CD14-positive monocyte (primary cell): ENCODE measurements at regions not wholly inside any gene's neighbourhood (a gene's known extent, or its start where the extent isn't known, plus 50 kb on each side); places are given as distances from the start of the nearest gene placed in this dataset.

Experiments used
- DNase-seq, 3 donors: peaks; one replicate each; pipeline ENCODE4 v3.0.0-alpha.2; 2011 to 2022
- H2AFZ ChIP-seq: 2 replicates; pipeline ENCODE4 v1.6.0; 2012; ENCODE audit warnings: mild to moderate bottlenecking, low read depth, low read length, inconsistent platforms; ENCODE audit not compliant: insufficient read depth, poor library complexity, severe bottlenecking
- H3K27ac ChIP-seq, 2 donors: 1 replicate in 1 of 2; 2 replicates in 1 of 2; pipeline ENCODE4 v1.5.1; 2012 to 2013; ENCODE audit warnings: low read length in 2 of 2, control low read depth in 1 of 2, inconsistent platforms in 1 of 2, low read depth in 1 of 2, mild to moderate bottlenecking in 1 of 2
- H3K27me3 ChIP-seq, 2 donors: one replicate each; pipeline versions ENCODE4 v1.6.0 to v1.6.1; 2011 to 2013; ENCODE audit warnings: low read length in 2 of 2; ENCODE audit not compliant: control insufficient read depth in 2 of 2, insufficient read depth in 2 of 2
- H3K36me3 ChIP-seq, 2 donors: replicated peaks in 1 of 2; 1 replicate in 1 of 2; 2 replicates in 1 of 2; pipeline versions ENCODE4 v1.5.1 to v1.6.1; 2012 to 2013; ENCODE audit warnings: low read length in 2 of 2, control low read depth in 1 of 2, inconsistent platforms in 1 of 2, mild to moderate bottlenecking in 1 of 2; ENCODE audit not compliant: insufficient read depth in 2 of 2, control insufficient read depth in 1 of 2
- H3K4me1 ChIP-seq, 2 donors: 1 replicate in 1 of 2; 2 replicates in 1 of 2; pipeline versions ENCODE4 v1.5.1 to v1.6.1; 2012 to 2013; ENCODE audit warnings: low read length in 2 of 2, control low read depth in 1 of 2, inconsistent platforms in 1 of 2, mild to moderate bottlenecking in 1 of 2, moderate library complexity in 1 of 2; ENCODE audit not compliant: insufficient read depth in 2 of 2, control insufficient read depth in 1 of 2
- H3K4me2 ChIP-seq: replicated peaks from 2 replicates; pipeline ENCODE3; 2012; ENCODE audit warnings: low read length, moderate library complexity, mild to moderate bottlenecking; ENCODE audit not compliant: poor library complexity, severe bottlenecking; ENCODE audit errors: extremely low read depth
- H3K4me3 ChIP-seq, 3 experiments: fragments of 200-600 bp in 1 of 3; sonication (generic) in 1 of 3; replicated peaks in 1 of 3; 1 replicate in 2 of 3; 2 replicates in 1 of 3; pipeline ENCODE4 v1.5.1; 2011 to 2013; ENCODE audit warnings: low read length in 3 of 3, mild to moderate bottlenecking in 3 of 3, control low read depth in 2 of 3, low read depth in 2 of 3, inconsistent platforms in 1 of 3, moderate library complexity in 1 of 3
- H3K79me2 ChIP-seq: 2 replicates; pipeline ENCODE4 v1.6.0; 2012; ENCODE audit warnings: mild to moderate bottlenecking, control low read depth, inconsistent platforms, low read length, moderate library complexity; ENCODE audit not compliant: insufficient read depth
- H3K9ac ChIP-seq: 2 replicates; pipeline ENCODE4 v1.6.0; 2017; ENCODE audit warnings: low read length, mild to moderate bottlenecking; ENCODE audit not compliant: insufficient read depth, poor library complexity, severe bottlenecking
- H3K9me3 ChIP-seq, 2 donors: replicated peaks in 1 of 2; 1 replicate in 1 of 2; 2 replicates in 1 of 2; pipeline versions ENCODE4 v1.5.1 to v1.6.1; 2012 to 2013; ENCODE audit warnings: low read length in 2 of 2, control low read depth in 1 of 2; ENCODE audit not compliant: control insufficient read depth in 1 of 2, insufficient read depth in 1 of 2
- H4K20me1 ChIP-seq: 2 replicates; pipeline ENCODE4 v1.6.0; 2012; ENCODE audit warnings: mild to moderate bottlenecking, low read length, control low read depth, moderate library complexity; ENCODE audit not compliant: insufficient read depth
- H3K27ac Mint-ChIP-seq, 7 donors: one replicate each; pipeline ENCODE4 v1.8.0; 2020; ENCODE audit warnings: mild to moderate bottlenecking in 7 of 7, mixed read lengths in 7 of 7, moderate library complexity in 6 of 7, inconsistent platforms in 2 of 7
- H3K27me3 Mint-ChIP-seq, 3 donors: one replicate each; pipeline ENCODE4 v1.8.0; 2021 to 2022; ENCODE audit warnings: low read depth in 3 of 3, mild to moderate bottlenecking in 3 of 3, mixed read lengths in 3 of 3, moderate library complexity in 3 of 3, inconsistent platforms in 1 of 3
- H3K36me3 Mint-ChIP-seq, 2 donors: one replicate each; pipeline ENCODE4 v1.8.0; 2020; ENCODE audit warnings: mixed read lengths in 2 of 2, inconsistent platforms in 1 of 2, mild to moderate bottlenecking in 1 of 2
- H3K4me1 Mint-ChIP-seq: one replicate; pipeline ENCODE4 v1.8.0; 2020; ENCODE audit warnings: mild to moderate bottlenecking, mixed read lengths
- H3K4me3 Mint-ChIP-seq, 2 donors: one replicate each; pipeline ENCODE4 v1.8.0; 2020; ENCODE audit warnings: mild to moderate bottlenecking in 2 of 2, mixed read lengths in 2 of 2, moderate library complexity in 1 of 2
- H3K9me3 Mint-ChIP-seq, 7 donors: one replicate each; pipeline ENCODE4 v1.8.0; 2020 to 2022; ENCODE audit warnings: mixed read lengths in 7 of 7, mild to moderate bottlenecking in 6 of 7, moderate library complexity in 6 of 7, inconsistent platforms in 2 of 7
- WGBS: methylation state at CpG from one replicate; pipeline ENCODE4 v1.1.5; 2013; ENCODE audit warnings: missing lambda C conversion rate; ENCODE audit not compliant: insufficient coverage; 5-methylcytosine and 5-hydroxymethylcytosine counted together
- intact Hi-C, 2 donors: fragments of 100-400 bp; cut with micrococcal nuclease; formaldehyde crosslinking; loops; one replicate each; pipeline versions ENCODE4 v1.15.0 to v1.15.1; 2023
- TF ChIP-seq, protein P1 (sequence below): fragments of 200-600 bp; IDR thresholded peaks from one replicate; pipeline ENCODE4 v1.8.0; 2022; ENCODE audit warnings: antibody characterized with exemption, mild to moderate bottlenecking

DNA sequence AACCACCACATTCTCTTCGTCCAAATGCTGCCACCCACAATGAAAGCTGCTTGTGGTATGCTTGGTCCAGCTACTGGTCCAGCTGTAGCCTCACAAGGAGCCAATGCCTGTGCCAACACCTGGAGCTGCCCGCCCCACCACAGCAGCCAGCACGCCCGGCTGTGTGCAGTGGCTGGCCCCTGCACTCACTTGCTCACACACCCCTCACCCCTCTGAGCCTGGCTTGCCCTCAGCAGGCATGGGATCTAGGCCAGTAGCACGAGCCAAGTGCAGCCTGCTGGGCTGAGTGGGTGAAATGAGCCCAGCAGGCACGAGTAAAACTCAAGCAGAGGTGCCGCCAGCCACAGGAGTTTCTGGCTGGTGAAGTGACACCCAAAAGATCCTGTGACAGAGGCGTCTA is 2096.4 kb upstream of the PCDH20 start:
- H3K36me3 ChIP-seq: no peaks in the 10 kb centered on the region
- no peak overlapping the region for H3K27ac Mint-ChIP-seq
- no peak overlapping the region for H3K4me3 ChIP-seq
- no peak overlapping the region for H3K4me2 ChIP-seq
- H3K27me3 Mint-ChIP-seq: no peaks in the 10 kb centered on the region
- intact Hi-C loops: no loop called here
- TF ChIP-seq, protein P1, sequence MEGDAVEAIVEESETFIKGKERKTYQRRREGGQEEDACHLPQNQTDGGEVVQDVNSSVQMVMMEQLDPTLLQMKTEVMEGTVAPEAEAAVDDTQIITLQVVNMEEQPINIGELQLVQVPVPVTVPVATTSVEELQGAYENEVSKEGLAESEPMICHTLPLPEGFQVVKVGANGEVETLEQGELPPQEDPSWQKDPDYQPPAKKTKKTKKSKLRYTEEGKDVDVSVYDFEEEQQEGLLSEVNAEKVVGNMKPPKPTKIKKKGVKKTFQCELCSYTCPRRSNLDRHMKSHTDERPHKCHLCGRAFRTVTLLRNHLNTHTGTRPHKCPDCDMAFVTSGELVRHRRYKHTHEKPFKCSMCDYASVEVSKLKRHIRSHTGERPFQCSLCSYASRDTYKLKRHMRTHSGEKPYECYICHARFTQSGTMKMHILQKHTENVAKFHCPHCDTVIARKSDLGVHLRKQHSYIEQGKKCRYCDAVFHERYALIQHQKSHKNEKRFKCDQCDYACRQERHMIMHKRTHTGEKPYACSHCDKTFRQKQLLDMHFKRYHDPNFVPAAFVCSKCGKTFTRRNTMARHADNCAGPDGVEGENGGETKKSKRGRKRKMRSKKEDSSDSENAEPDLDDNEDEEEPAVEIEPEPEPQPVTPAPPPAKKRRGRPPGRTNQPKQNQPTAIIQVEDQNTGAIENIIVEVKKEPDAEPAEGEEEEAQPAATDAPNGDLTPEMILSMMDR: no peak
- no peaks in the 10 kb centered on the region for H3K27me3 ChIP-seq
- no peak overlapping the region for H2AFZ ChIP-seq
- H3K9me3 ChIP-seq: peaks cover 7 to 13% of the 10 kb centered on the region in 2 donors
- peaks cover 2 to 7% (median 4%) of the 10 kb centered on the region in 7 donors for H3K9me3 Mint-ChIP-seq
- no peak overlapping the region for H3K9ac ChIP-seq
- no peaks in the 10 kb centered on the region for H3K4me1 Mint-ChIP-seq
- no peak for DNase-seq
- H4K20me1 ChIP-seq: no peaks in the 10 kb centered on the region
- WGBS: 86% methylated on average over 7 of the region's 8 CpGs
- no peak overlapping the region for H3K27ac ChIP-seq
- no peaks in the 10 kb centered on the region for H3K79me2 ChIP-seq
- H3K36me3 Mint-ChIP-seq: no peaks in the 10 kb centered on the region
- H3K4me3 Mint-ChIP-seq: no peak overlapping the region
- H3K4me1 ChIP-seq: no peaks in the 10 kb centered on the region

DNA sequence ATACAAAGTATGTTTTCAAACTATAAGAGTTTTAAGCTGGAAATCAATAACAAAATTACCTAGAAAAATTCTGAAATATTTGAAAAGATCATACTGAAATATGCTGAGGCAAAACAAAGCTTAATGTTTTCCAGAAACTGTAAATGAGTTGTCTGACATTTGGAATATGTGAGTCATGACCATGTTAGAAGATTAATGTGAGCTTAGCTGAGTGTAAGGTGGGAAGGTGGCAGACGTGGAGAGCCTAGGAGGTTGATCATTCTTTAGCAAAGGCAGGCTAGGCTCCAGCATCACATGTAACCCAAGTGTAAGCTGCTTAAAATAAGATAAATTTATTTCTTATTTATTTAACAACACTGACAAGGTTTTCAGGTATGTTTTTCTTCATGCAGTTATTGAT is 2086.1 kb upstream of the PCDH20 start:
- H3K27ac Mint-ChIP-seq: no peak overlapping the region
- TF ChIP-seq, protein P1: no peak
- DNase-seq: no peak

More for the DNA sequence above, 2086.1 kb upstream of the PCDH20 start:
- no peaks in the 10 kb centered on the region for H4K20me1 ChIP-seq
- H3K4me3 ChIP-seq: no peak overlapping the region
- H3K36me3 Mint-ChIP-seq: no peaks in the 10 kb centered on the region
- no peak overlapping the region for H2AFZ ChIP-seq
- no peak overlapping the region for H3K4me3 Mint-ChIP-seq
- no peaks in the 10 kb centered on the region for H3K27me3 ChIP-seq
- H3K36me3 ChIP-seq: no peaks in the 10 kb centered on the region
- no peak overlapping the region for H3K4me2 ChIP-seq
- WGBS: no CpG with 5 or more reads among the region's 1 CpG
- no peak overlapping the region for H3K27ac ChIP-seq
- peaks cover 0 to 4% of the 10 kb centered on the region in 2 donors for H3K9me3 ChIP-seq
- intact Hi-C loops: no loop called here
- H3K27me3 Mint-ChIP-seq: no peaks in the 10 kb centered on the region
- H3K4me1 Mint-ChIP-seq: no peaks in the 10 kb centered on the region
- peaks cover 0 to 9% (median 3%) of the 10 kb centered on the region in 7 donors for H3K9me3 Mint-ChIP-seq
- H3K4me1 ChIP-seq: no peaks in the 10 kb centered on the region
- no peak overlapping the region for H3K9ac ChIP-seq
- H3K79me2 ChIP-seq: no peaks in the 10 kb centered on the region
